ENCODE measurements at regions not wholly inside any gene's neighbourhood (a gene's known extent, or its start where the extent isn't known, plus 50 kb on each side); places are given as distances from the start of the nearest gene placed in this dataset.

DNA sequence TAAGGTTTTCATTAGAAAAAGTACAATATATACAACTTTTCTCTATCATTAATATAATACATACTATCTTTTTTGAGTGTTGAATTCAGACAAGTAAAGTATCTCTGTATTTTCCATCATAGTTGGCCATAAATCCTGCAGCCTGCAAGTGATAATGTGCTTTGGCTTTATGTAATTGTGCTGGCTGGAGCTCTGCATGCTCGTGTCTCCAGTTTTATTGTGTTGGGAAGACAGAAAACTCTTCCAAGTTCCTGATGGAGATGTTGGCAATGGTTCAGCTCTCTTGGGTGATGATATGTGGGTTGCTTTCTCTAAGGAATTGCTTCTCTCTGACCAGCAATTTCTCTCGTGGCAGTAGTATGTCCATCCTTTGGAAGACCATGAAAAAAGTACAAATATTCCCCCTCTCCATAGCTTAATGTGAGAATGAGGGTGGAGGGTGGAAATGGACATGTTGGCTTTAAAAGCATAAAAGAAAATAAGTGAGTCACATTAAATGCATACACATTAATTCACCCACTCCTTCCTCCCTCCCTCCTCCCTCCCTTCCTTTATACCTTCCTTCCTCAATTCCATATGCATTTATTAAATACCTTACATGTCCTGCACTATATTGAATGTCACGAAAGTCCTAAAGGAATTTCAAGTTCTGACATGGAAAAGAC lies 344.2 kb downstream of the MTX2 start:
- TF ChIP-seq TCF12 (IDR thresholded peaks at IDR 0.05; ENCODE audit: low read depth) (no peak), EP300 (IDR thresholded peaks at IDR 0.05; ENCODE audit: borderline replicate concordance) (no peak), TAF1 (IDR thresholded peaks at IDR 0.05; ENCODE audit: low read depth) (no peak), RAD21 (IDR thresholded peaks at IDR 0.05; ENCODE audit: low read depth) (no peak), EGR1 (IDR thresholded peaks at IDR 0.05) (no peak), YY1 (IDR thresholded peaks at IDR 0.05; ENCODE audit: low read depth) (no peak), ZBTB7A (IDR thresholded peaks at IDR 0.05; ENCODE audit: low read depth) (no peak)
- TF ChIP-seq, protein P1, sequence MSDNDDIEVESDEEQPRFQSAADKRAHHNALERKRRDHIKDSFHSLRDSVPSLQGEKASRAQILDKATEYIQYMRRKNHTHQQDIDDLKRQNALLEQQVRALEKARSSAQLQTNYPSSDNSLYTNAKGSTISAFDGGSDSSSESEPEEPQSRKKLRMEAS (IDR thresholded peaks at IDR 0.05): no peak
